Loucy (cell line): ENCODE measurements at regions not wholly inside any gene's neighbourhood (a gene's known extent, or its start where the extent isn't known, plus 50 kb on each side); places are given as distances from the start of the nearest gene placed in this dataset.

ENCODE experiments used
- H2AFZ ChIP-seq: fragments of 200-600 bp; sonication (generic); 2 replicates; pipeline ENCODE4 v1.6.0; 2016; ENCODE audit warnings: antibody characterized with exemption, mild to moderate bottlenecking, low read length, moderate library complexity
- H3F3A ChIP-seq: fragments of 200-600 bp; 2 replicates; pipeline ENCODE4 v1.6.0; 2016; ENCODE audit warnings: antibody characterized with exemption, low read depth, mild to moderate bottlenecking
- H3K27me3 ChIP-seq: fragments of 200-600 bp; sonication (generic); 2 replicates; pipeline ENCODE4 v1.6.1; 2014; ENCODE audit warnings: low read length, mild to moderate bottlenecking; ENCODE audit not compliant: insufficient read depth, poor library complexity, severe bottlenecking
- H3K36me3 ChIP-seq: fragments of 200-600 bp; sonication (generic); 2 replicates; pipeline ENCODE4 v1.6.1; 2016; ENCODE audit warnings: low read length; ENCODE audit not compliant: insufficient read depth
- H3K4me1 ChIP-seq: fragments of 200-600 bp; sonication (generic); 2 replicates; pipeline ENCODE4 v1.5.1; 2014; ENCODE audit warnings: low read length, mild to moderate bottlenecking; ENCODE audit not compliant: insufficient read depth, poor library complexity, severe bottlenecking
- H3K4me2 ChIP-seq: fragments of 200-600 bp; sonication (generic); 2 replicates; pipeline ENCODE4 v1.6.0; 2014; ENCODE audit warnings: antibody characterized with exemption, low read length, low read depth, mild to moderate bottlenecking; ENCODE audit not compliant: poor library complexity, severe bottlenecking
- H3K4me3 ChIP-seq: fragments of 200-600 bp; sonication (generic); 2 replicates; pipeline ENCODE4 v1.5.1; 2014; ENCODE audit warnings: low read length, mild to moderate bottlenecking, mixed read lengths; ENCODE audit not compliant: poor library complexity, severe bottlenecking
- H3K79me2 ChIP-seq: fragments of 200-600 bp; sonication (generic); 2 replicates; pipeline ENCODE4 v1.6.1; 2014; ENCODE audit warnings: low read length; ENCODE audit not compliant: insufficient read depth
- H3K9ac ChIP-seq: fragments of 200-600 bp; sonication (generic); 2 replicates; pipeline ENCODE4 v1.6.0; 2014; ENCODE audit warnings: mild to moderate bottlenecking, low read depth, low read length, moderate library complexity; ENCODE audit not compliant: poor library complexity, severe bottlenecking
- H3K9me2 ChIP-seq: fragments of 200-600 bp; sonication (generic); replicated peaks from 2 replicates; pipeline ENCODE4 v1.6.1; 2016; ENCODE audit warnings: low read depth, low read length, mixed read lengths
- H3K9me3 ChIP-seq: fragments of 200-600 bp; sonication (generic); 2 replicates; pipeline ENCODE4 v1.6.1; 2014; ENCODE audit warnings: mild to moderate bottlenecking, antibody characterized with exemption, low read length, low read depth; ENCODE audit not compliant: insufficient read depth
- H4K20me1 ChIP-seq: fragments of 200-600 bp; sonication (generic); 2 replicates; pipeline ENCODE4 v1.6.0; 2014; ENCODE audit warnings: antibody characterized with exemption, low read length, mild to moderate bottlenecking; ENCODE audit not compliant: insufficient read depth, poor library complexity, severe bottlenecking
- EZH2phosphoT487 ChIP-seq: fragments of 200-600 bp; IDR thresholded peaks from 2 replicates; pipeline ENCODE4 v1.6.1; 2018; ENCODE audit warnings: antibody characterized with exemption, mild to moderate bottlenecking, moderate library complexity, borderline replicate concordance
- TF ChIP-seq, protein P1 (sequence below): fragments of 200-600 bp; sonication (generic); conservative IDR thresholded peaks from 2 replicates; pipeline ENCODE4 v1.5.1; 2014; ENCODE audit warnings: mild to moderate bottlenecking, antibody characterized with exemption, low read length

DNA sequence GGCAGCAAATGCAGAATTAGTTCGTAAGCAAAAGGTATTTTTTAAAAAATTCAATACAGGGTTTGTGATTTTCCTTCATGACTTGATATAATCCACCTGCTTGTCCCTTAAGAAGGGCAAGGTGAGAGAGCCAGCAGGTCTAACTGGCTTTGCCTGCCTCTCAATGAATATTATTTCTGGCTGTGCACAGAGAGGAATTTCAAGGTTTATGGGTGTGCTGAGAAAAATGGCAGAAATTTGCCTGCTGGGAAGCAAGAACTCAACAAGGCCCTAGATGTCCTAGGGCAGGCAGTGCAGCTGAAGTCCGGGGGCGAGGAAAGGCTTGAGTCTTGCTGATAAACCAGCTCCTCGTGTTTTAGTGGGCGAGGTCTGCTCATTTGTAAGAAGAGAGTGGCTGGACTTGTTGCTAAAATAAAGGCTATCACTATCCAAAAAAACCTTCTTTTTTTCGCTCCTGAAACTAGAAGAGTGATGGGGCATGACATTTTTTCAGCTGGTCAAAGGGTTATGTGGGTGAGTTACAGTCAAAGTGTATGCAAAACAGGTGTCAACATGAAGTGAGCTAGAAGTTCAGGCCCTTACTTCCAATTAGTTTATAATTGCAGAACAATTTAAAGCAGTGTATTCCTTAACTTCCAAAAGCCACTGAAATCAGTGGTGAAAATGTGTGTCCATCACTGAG lies 385.8 kb upstream of the KLF6 start:
- Histone ChIP-seq H3K4me1 (no peaks in the 10 kb centered on the region), H3K79me2 (no peaks in the 10 kb centered on the region), H3K9me2 (no peaks in the 10 kb centered on the region), H3K9me3 (no peaks in the 10 kb centered on the region), H3K4me2 (no peak overlapping the region), H3K9ac (no peak overlapping the region), H3K27me3 (no peaks in the 10 kb centered on the region), H3F3A (no peaks in the 10 kb centered on the region), H2AFZ (no peak overlapping the region), H3K36me3 (no peaks in the 10 kb centered on the region), H3K4me3 (no peak overlapping the region), H4K20me1 (no peaks in the 10 kb centered on the region)
- TF ChIP-seq EZH2phosphoT487, result no peak
- TF ChIP-seq, protein P1, sequence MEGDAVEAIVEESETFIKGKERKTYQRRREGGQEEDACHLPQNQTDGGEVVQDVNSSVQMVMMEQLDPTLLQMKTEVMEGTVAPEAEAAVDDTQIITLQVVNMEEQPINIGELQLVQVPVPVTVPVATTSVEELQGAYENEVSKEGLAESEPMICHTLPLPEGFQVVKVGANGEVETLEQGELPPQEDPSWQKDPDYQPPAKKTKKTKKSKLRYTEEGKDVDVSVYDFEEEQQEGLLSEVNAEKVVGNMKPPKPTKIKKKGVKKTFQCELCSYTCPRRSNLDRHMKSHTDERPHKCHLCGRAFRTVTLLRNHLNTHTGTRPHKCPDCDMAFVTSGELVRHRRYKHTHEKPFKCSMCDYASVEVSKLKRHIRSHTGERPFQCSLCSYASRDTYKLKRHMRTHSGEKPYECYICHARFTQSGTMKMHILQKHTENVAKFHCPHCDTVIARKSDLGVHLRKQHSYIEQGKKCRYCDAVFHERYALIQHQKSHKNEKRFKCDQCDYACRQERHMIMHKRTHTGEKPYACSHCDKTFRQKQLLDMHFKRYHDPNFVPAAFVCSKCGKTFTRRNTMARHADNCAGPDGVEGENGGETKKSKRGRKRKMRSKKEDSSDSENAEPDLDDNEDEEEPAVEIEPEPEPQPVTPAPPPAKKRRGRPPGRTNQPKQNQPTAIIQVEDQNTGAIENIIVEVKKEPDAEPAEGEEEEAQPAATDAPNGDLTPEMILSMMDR, result no peak

DNA sequence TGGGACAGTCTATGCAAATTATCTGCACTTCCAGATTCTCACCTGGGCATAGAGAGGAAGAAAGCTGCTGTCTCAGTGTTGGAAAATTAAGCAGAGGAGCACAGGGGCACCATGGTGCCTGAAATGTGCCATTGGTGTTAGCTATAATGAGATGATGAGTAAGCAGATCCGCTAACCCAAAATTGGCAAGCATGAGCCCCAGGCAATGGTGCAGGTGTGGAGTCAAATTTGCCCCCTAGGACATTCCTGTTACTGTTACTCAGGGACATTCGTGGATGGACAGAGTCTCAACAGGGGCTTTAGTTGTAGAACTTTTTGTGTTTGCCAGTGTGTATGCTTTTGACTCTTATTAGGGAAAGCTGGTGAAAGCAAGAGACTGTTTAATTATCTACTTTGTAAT lies 385.2 kb upstream of the KLF6 start:
- H3K79me2 ChIP-seq, result no peaks in the 10 kb centered on the region
- no peaks in the 10 kb centered on the region for H3K4me1 ChIP-seq
- no peaks in the 10 kb centered on the region for H3K36me3 ChIP-seq
- H3F3A ChIP-seq, result no peaks in the 10 kb centered on the region
- H3K27me3 ChIP-seq, result no peaks in the 10 kb centered on the region
- H3K9me2 ChIP-seq, result no peaks in the 10 kb centered on the region
- no peak overlapping the region for H3K4me2 ChIP-seq
- TF ChIP-seq EZH2phosphoT487, result no peak
- TF ChIP-seq, protein P1, result no peak
- no peak overlapping the region for H3K4me3 ChIP-seq
- H3K9ac ChIP-seq, result no peak overlapping the region
- H4K20me1 ChIP-seq, result no peaks in the 10 kb centered on the region
- H3K9me3 ChIP-seq, result no peaks in the 10 kb centered on the region
- no peak overlapping the region for H2AFZ ChIP-seq

DNA sequence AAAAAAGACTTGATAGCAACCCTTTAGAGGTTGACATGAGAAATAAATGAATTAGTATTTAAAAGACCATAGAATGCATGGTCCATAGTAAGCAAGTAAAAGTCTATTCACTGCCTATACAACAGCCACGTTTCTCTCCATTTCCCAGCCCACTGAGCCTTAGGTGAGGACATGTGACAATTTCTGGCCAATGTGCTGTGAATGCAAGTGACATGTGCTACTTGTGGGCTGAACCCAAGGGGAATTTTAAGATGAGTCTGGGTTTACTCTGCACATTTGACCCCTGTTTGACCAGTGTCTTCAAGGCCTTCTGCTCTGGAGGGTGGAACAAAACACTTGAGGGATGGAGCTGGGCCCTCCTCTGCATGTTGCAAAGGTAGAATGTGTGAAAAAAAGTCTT lies 384.4 kb upstream of the KLF6 start:
- H4K20me1 ChIP-seq, result no peaks in the 10 kb centered on the region
- H3K9ac ChIP-seq, result no peak overlapping the region
- no peaks in the 10 kb centered on the region for H3K9me3 ChIP-seq
- no peaks in the 10 kb centered on the region for H3K36me3 ChIP-seq
- no peak overlapping the region for H3K4me3 ChIP-seq
- no peak for TF ChIP-seq EZH2phosphoT487
- TF ChIP-seq, protein P1, result no peak
- H3K79me2 ChIP-seq, result no peaks in the 10 kb centered on the region
- no peak overlapping the region for H3K4me2 ChIP-seq
- H3F3A ChIP-seq, result no peaks in the 10 kb centered on the region
- no peaks in the 10 kb centered on the region for H3K9me2 ChIP-seq
- H3K4me1 ChIP-seq, result no peaks in the 10 kb centered on the region
- no peaks in the 10 kb centered on the region for H3K27me3 ChIP-seq
- H2AFZ ChIP-seq, result no peak overlapping the region
